ENCODE measurements at regions not wholly inside any gene's neighbourhood (a gene's known extent, or its start where the extent isn't known, plus 50 kb on each side); places are given as distances from the start of the nearest gene placed in this dataset.
A peak's percentile ranks its signal among the peaks of the same experiment; 100 is the strongest.
"Not testable (repeated sequence)": the region's sequence is repeated elsewhere in the genome, so short reads cannot be mapped to it uniquely, and the experiment has no call there.

DNA sequence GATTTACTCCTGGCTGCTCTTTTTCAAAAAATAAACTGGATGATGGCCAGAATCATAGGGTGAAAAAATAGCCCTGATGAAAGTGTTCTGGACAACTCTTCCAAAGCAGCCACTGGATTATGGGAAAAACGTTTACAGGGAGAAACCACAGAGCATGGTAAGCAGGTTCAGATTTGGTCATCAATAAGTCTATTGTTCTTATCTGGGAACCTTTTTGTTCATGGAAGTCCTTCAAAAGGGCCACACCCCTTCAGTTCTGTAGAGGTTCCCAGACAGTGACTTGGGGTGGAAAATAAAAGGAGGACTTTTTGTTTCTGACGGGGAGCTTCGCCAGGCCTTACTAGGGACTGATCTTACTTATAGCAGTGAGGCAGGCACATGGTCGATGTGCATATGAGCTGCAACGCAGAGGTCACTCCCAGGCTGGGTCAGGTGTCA lies 117.4 kb upstream of the SLC38A2 start:
- H3K27ac ChIP-seq = no peak overlapping the region
- H3K4me3 ChIP-seq = no peak overlapping the region
- peaks cover 34% of the 10 kb centered on the region for H3K4me1 ChIP-seq
- H3K27me3 ChIP-seq = no peaks in the 10 kb centered on the region
- H3K9me3 ChIP-seq (replicated peaks) = no peaks in the 10 kb centered on the region
- no peaks in the 10 kb centered on the region for H3K36me3 ChIP-seq
- peak in 1 of 2 experiments; percentile 61 for DNase-seq

DNA sequence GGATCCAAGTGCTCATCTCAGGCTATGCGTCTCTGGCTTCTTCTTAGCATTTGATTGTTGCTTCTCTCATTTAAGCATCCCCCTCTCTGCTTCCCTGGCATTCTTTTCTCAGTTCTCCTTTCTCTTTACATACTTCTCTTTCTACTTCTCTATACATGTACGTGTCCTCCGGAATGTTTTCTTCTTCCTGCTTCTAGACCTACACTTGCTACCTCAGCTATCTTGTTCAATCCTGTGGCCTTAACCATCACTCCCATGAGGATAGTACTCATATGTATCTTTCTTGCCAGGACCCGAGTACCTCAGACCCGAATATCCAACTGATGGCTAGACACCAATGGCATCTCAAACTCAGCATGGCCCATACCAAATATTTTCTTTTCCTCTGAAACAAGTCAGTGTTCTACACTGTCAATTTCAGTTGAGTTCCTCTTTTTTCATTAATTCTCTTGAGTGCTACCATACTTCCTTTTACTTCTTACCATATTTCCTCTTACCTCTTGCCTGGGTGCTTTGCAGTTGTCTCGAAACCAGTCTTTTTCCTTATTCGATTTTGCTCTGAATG lies 115.1 kb upstream of the SLC38A2 start:
- H3K4me3 ChIP-seq = no peak overlapping the region
- no peak for DNase-seq

DNA sequence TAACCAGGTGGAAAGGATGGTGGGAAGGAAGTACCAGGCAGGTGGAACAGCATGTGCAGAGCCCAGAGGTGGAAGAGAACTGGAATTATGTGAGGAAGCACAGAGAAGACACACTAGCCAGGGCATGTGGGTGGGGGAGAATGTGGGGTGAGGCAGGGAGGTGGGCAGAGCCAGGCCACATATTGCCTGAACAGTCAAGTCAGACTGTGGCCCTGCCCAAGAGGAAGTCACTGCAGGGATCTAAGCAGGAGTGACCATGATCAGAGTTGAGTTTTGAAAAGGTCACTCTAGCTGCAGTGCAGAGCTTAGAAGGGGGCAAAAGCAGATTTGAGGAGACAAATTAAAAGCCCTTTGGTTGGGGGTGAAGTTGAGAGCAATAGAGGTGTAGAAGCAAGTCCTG lies 114.0 kb upstream of the SLC38A2 start:
- DNase-seq = no peak
- Histone ChIP-seq H3K27me3 (no peaks in the 10 kb centered on the region), H3K36me3 (no peaks in the 10 kb centered on the region), H3K4me1 (peaks cover 7% of the 10 kb centered on the region), H3K9me3 (replicated peaks) (no peaks in the 10 kb centered on the region), H3K4me3 (no peak overlapping the region), H3K27ac (no peak overlapping the region)

More for the DNA sequence above, 115.1 kb upstream of the SLC38A2 start:
- Histone ChIP-seq H3K27me3 (no peaks in the 10 kb centered on the region), H3K36me3 (no peaks in the 10 kb centered on the region), H3K4me1 (peaks cover 14% of the 10 kb centered on the region), H3K27ac (no peak overlapping the region), H3K9me3 (replicated peaks) (no peaks in the 10 kb centered on the region)

DNA sequence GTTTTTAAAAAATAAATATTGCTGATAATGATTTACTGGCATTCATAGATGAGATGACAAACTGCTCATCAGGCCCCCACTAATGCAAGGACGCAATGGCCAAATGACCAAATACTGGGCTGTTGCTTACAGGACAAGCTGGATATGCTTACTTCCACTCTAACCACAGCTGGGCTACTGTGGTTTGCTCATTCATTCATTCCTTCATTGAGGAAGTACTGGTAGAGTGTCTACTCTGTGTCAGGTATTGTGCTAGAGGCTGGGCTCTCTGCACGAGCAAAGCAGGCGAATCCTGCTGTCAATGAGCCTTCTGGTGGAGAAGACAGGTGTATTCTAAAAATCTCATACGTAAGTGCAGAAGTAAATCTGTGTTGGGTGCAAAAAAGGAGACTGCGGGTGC lies 113.3 kb upstream of the SLC38A2 start:
- no peaks in the 10 kb centered on the region for H3K27me3 ChIP-seq
- DNase-seq = no peak

DNA sequence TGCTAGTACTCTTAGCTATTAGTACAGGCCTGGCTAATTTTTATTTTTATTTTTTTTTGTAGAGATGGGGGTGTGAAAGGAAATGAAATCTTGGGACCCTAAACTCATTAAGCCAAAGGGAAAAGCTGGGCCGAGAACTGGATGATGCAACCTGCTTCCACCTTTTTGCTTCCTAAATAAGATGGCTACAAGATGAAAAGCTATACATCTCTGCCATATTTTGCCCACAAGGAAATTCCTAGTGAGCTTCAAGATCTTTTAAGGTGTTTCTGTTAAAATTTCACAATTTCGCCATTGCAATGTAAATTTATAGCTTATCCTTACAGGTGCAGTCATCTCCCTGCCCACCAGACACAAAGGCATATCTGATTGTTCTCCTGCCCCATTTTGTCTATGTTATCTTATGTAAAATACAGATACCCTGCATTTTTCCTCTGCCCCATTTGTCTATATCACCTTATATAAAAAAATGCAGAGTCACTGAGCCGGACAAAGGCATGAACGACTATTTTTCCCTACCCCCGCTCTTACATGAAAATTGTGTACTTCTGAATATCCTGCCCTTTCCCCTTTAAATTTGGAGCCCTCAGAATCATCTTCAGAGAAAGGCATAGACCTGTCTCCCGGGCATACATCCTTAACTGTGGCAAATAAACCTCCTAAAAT lies 112.0 kb upstream of the SLC38A2 start:
- Histone ChIP-seq H3K27me3 (no peaks in the 10 kb centered on the region), H3K27ac (no peak overlapping the region), H3K4me1 (no peaks in the 10 kb centered on the region), H3K4me3 (no peak overlapping the region), H3K36me3 (no peaks in the 10 kb centered on the region), H3K9me3 (replicated peaks) (no peaks in the 10 kb centered on the region)
- no peak for DNase-seq

More for the DNA sequence above, 113.3 kb upstream of the SLC38A2 start:
- no peaks in the 10 kb centered on the region for H3K9me3 ChIP-seq (replicated peaks)
- no peak overlapping the region for H3K4me3 ChIP-seq
- no peaks in the 10 kb centered on the region for H3K36me3 ChIP-seq
- peaks cover 7% of the 10 kb centered on the region for H3K4me1 ChIP-seq
- no peak overlapping the region for H3K27ac ChIP-seq

DNA sequence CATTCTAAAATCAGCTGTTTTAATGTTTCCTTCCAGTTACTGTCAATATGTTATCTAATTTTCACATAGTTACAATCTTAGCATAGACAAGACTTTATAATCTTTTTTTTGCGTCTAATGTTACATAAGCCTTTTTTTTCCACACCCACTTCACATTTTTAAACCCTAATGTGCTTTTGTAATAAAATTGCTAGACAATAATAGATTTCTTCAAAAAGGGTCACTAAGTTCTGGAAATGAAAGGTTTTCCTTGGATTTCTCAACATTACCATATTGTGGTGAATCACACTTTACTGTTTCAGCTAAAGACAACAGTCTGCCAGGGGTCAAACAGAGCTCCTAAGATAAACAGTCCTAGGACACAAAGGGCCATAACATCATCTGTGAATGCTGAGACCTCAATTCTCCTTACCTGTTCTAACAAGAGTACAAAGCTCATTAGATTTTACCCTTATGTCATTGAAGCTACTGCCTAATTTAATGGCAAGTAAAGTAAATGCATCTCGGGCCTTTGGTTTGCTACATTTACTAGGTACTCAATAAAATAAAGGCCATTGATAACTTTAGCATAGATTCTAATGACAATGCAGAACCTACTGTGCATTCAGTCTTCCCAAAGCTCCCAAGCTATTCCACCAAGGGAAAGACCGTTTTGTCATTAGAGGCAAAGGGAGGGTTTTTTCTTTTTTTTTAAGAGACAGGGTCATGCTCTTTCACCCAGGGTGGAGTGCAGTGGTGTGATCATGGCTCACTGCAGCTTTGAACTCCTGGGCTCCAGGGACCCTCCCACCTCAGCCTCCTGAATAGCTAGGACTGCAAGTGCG lies 111.2 kb upstream of the SLC38A2 start:
- Histone ChIP-seq H3K36me3 (no peaks in the 10 kb centered on the region), H3K4me1 (no peaks in the 10 kb centered on the region), H3K27ac (no peak overlapping the region), H3K27me3 (no peaks in the 10 kb centered on the region), H3K4me3 (no peak overlapping the region), H3K9me3 (replicated peaks) (no peaks in the 10 kb centered on the region)
- DNase-seq = no peak

DNA sequence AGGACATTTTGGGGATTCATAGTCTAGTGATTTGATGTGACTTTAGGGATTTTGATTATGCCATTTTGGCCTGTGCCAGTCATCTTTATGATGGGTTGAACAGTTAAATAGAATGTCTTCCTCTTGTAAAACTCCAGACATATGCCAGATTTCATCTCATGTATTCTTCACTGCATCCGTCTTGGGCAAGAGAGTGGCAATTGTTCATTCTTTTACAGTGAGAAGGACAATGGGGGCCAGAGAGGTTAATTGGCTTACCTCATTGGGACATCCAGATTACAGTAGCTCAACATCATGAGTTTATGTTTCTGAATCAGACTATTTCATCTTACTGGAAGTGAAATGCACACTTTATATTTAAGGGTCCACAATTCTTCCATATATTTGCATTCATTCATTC lies 108.2 kb upstream of the SLC38A2 start:
- H3K9me3 ChIP-seq (replicated peaks) = no peaks in the 10 kb centered on the region
- DNase-seq = no peak
- H3K4me3 ChIP-seq = no peak overlapping the region
- H3K36me3 ChIP-seq = no peaks in the 10 kb centered on the region
- H3K27ac ChIP-seq = no peak overlapping the region
- no peaks in the 10 kb centered on the region for H3K27me3 ChIP-seq
- H3K4me1 ChIP-seq = no peaks in the 10 kb centered on the region

DNA sequence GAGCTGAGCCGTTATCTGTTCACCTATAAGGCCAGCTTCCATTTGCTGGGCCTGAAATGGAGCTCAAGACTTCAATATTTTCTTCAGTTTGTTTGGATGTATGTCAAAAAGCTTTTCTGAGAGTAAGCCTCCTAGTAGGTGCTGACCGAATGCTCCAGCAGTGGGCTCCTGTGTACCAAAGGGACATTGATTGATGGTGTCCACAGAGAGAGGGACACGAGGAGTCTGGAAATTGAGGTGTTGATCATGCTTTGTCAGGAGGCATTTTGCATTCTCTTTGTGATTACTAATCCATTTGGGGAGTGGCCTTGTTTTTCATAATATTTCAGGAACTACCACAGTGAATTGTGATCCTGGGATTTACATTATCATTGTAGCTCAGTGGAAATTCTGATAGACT lies 107.7 kb upstream of the SLC38A2 start:
- no peak for DNase-seq

DNA sequence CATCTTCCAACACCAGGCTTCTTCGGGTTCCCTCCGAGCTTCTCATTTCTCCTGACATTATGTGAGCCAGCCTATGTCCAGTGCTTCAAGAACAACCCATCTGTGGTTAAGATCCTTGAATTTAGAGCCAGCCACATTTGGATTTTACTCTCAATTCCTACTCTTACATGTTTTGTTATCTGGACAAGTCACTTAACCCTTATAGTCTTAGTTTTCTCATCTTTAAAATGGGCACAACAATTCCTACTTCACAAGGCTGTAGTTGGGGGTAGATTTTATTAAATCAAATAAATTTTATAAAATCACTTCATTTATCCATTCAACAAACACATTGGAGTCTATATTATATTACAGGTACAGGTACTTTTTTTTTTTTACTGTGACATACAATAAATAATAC lies 105.5 kb upstream of the SLC38A2 start:
- no peak overlapping the region for H3K4me3 ChIP-seq
- H3K27ac ChIP-seq = no peak overlapping the region
- DNase-seq = no peak
- H3K27me3 ChIP-seq = no peaks in the 10 kb centered on the region
- no peaks in the 10 kb centered on the region for H3K36me3 ChIP-seq
- no peaks in the 10 kb centered on the region for H3K9me3 ChIP-seq (replicated peaks)
- peaks cover 11% of the 10 kb centered on the region for H3K4me1 ChIP-seq

More for the DNA sequence above, 107.7 kb upstream of the SLC38A2 start:
- Histone ChIP-seq H3K4me1 (no peaks in the 10 kb centered on the region), H3K4me3 (no peak overlapping the region), H3K27me3 (no peaks in the 10 kb centered on the region), H3K9me3 (replicated peaks) (no peaks in the 10 kb centered on the region), H3K36me3 (no peaks in the 10 kb centered on the region), H3K27ac (no peak overlapping the region)

DNA sequence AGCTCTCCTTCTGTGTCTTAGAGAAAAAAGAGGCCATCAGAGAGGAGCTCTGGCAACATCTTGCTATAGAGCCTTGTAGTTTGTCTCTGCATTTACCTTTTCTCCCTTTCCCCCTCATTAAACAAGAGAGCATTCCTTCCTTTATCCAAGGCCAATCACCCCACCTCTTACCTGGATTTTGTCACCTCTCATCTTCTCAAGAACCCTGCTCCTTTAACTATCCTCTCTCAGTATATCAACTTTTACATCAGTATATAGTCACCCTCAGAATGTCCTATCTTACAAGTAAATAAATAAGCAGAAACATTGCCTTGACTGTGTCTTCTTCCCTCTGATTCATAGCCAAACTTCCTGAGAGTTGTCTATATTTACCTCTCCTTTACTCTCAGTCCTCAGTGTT lies 105.0 kb upstream of the SLC38A2 start:
- H3K9me3 ChIP-seq (replicated peaks) = no peaks in the 10 kb centered on the region

DNA sequence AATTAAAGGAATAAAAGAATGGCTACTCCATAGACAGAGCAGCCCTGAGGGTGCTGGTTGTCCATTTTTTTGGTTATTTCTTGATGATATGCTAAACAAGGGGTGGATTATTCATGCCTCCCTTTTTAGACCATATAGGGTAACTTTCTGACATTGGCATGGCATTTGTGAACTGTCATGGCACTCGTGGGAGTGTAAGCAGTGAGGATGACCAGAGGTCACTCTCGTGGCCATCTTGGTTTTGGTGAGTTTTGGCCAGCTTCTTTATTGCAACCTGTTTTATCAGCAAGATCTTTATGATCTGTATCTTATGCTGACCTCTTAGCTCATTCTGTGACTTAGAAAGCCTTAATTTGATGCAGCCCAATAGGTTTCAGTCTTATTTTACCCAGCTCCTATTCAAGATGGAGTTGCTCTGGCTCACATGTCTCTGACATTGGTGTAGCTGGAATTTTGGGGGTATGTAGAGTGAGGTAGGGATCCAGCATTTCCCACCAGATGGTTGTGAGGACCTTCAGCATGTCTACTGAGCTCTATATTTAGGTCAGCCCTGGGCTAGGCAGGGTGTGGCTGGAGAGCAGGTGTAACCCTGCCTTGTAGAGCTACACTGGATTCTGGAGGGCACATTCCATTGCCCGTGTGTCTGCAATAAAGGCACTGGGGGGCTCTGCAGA lies 103.5 kb upstream of the SLC38A2 start:
- Histone ChIP-seq H3K9me3 (replicated peaks) (no peaks in the 10 kb centered on the region), H3K27ac (no peak overlapping the region), H3K4me1 (peaks cover 22% of the 10 kb centered on the region), H3K36me3 (no peaks in the 10 kb centered on the region), H3K27me3 (no peaks in the 10 kb centered on the region), H3K4me3 (no peak overlapping the region)
- DNase-seq = no peak

More for the DNA sequence above, 105.0 kb upstream of the SLC38A2 start:
- Histone ChIP-seq H3K27ac (no peak overlapping the region), H3K4me3 (no peak overlapping the region), H3K36me3 (no peaks in the 10 kb centered on the region), H3K27me3 (no peaks in the 10 kb centered on the region), H3K4me1 (peaks cover 17% of the 10 kb centered on the region)
- no peak for DNase-seq

DNA sequence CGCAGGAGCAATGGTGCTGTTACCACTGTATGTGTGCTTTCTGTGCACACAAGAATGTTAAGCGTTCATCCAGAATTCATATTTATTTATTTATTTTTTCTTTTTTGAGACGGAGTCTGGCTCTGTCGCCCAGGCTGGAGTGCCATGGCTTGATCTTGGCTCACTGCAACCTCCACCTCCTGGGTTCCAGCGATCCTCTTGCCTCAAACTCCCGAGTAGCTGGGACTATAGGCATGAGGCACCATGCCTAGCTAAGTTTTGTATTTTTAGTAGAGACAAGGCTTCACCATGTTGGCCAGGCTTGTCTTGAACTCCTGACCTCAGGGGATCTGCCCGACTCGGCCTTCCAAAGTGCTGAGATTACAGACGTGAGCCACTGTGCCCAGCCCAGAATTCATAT lies 101.8 kb upstream of the SLC38A2 start:
- H3K4me1 ChIP-seq = peaks cover 22% of the 10 kb centered on the region
- not testable (repeated sequence) for H3K9me3 ChIP-seq (replicated peaks); H3K27me3 ChIP-seq; H3K36me3 ChIP-seq; H3K27ac ChIP-seq; DNase-seq; H3K4me3 ChIP-seq

DNA sequence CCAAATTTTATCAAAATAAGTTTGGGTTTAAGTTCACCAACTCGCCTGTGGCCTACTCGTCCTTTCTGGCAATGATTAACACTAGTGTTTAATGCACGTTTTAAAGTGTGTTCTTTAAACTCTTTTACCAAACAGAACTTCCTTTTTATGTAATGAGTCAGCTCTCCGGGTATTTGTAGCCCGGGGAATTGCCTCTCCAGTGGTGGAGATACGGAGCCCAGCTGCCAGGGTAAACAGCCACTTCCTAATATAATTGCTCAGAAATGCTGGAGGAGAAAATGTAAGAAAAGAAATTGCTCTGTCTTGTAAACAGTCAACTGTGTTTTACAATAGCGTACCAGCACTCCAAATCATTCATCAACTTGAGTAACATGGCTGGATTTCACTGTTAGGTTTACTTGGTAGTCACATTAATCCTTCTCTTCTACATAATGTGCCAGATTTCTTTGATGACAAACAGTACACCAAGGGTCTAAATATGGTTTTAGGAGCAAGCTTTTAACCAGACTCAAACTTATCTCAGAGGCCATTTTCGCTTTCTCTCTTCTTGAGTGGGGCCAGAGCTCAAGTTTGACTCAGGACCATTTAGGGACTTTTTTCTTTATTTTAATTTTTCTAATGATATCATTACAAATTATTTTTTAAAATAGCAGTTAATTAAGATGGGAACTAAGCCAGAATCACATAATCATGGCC lies 101.2 kb upstream of the SLC38A2 start:
- H3K4me1 ChIP-seq = peaks cover 22% of the 10 kb centered on the region
- peak overlapping the region; percentile 64 for H3K27ac ChIP-seq
- no peaks in the 10 kb centered on the region for H3K9me3 ChIP-seq (replicated peaks)
- DNase-seq = peak; percentile 78 to 85
- no peaks in the 10 kb centered on the region for H3K36me3 ChIP-seq
- H3K4me3 ChIP-seq = peak overlapping the region; percentile 22
- H3K27me3 ChIP-seq = no peaks in the 10 kb centered on the region

DNA sequence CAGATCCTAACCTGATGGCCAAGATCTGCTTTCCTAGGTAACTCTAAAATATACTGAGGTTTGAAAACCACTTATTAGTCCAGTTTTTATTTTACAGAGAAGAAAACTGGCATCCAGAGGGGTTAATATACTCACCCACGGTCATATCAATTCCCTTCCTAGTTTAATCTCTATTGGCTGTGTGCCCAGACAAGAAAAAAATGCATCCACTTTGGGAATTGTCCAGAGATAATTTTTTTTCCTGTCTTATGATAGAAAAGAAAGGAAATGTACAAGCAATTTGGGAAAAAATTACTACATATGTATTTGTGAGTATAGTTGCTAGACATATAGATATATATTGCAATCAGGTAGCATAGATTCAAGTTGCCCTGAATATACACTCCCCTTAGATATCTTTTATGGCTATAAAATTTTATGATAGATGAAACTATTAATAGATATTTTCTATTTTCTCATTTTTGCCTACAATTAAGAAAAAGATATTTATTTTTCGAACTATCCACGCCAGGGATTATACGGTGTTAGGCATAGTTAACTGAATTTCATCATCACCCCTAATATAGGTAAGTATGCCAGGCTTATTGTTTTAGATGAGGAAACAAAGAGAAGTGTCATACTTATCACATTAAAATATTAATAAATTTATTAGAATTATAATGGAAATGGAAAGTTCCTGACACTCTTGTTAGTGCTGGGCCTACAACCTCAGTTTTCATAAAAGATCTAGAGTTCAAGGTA lies 100.5 kb upstream of the SLC38A2 start:
- H3K27ac ChIP-seq = peak overlapping the region; percentile 64
- peaks cover 22% of the 10 kb centered on the region for H3K4me1 ChIP-seq
- peak overlapping the region; percentile 22 for H3K4me3 ChIP-seq
- H3K27me3 ChIP-seq = no peaks in the 10 kb centered on the region
- H3K9me3 ChIP-seq (replicated peaks) = no peaks in the 10 kb centered on the region
- no peaks in the 10 kb centered on the region for H3K36me3 ChIP-seq
- peak; percentile 65 to 92 for DNase-seq

All from SJCRH30 (cell line).